Inflammatory macrophage treated with lipopolysaccharide for 4 hours (primary cell): ENCODE measurements at regions not wholly inside any gene's neighbourhood (a gene's known extent, or its start where the extent isn't known, plus 50 kb on each side); places are given as distances from the start of the nearest gene placed in this dataset.

Source experiments
- DNase-seq: peaks from one replicate; pipeline ENCODE4 v3.0.0-alpha.2; 2020

- no peak for DNase-seq
Measured at GRCh38 chr1:218527737-218528136, 182.6 kb downstream of the TGFB2 start.

- DNase-seq, result no peak
Measured at GRCh38 chr1:218529646-218530300, 184.6 kb downstream of the TGFB2 start.

GRCh38 chr1:218531936-218532335 lies 186.8 kb downstream of the TGFB2 start:
- DNase-seq, result no peak

GRCh38 chr1:218536296-218536986 lies 191.3 kb downstream of the TGFB2 start:
- no peak for DNase-seq

GRCh38 chr1:218537122-218537913 lies 192.2 kb downstream of the TGFB2 start:
- no peak for DNase-seq

- DNase-seq, result no peak
Measured at GRCh38 chr1:218538341-218538740, 193.2 kb downstream of the TGFB2 start.

GRCh38 chr1:218546314-218546713 lies 201.2 kb downstream of the TGFB2 start:
- DNase-seq, result no peak

- no peak for DNase-seq
Measured at GRCh38 chr1:218547957-218548730, 203.0 kb downstream of the TGFB2 start.

- no peak for DNase-seq
Measured at GRCh38 chr1:218548764-218549163, 203.6 kb downstream of the TGFB2 start.

GRCh38 chr1:218553197-218553596 lies 208.1 kb downstream of the TGFB2 start:
- no peak for DNase-seq

- DNase-seq, result no peak
Measured at GRCh38 chr1:218556016-218556415, 210.9 kb downstream of the TGFB2 start.

- no peak for DNase-seq
Measured at GRCh38 chr1:218557731-218558130, 212.6 kb downstream of the TGFB2 start.

GRCh38 chr1:218558271-218558810 lies 213.2 kb downstream of the TGFB2 start:
- DNase-seq, result no peak

- no peak for DNase-seq
Measured at GRCh38 chr1:218565377-218565776, 220.2 kb downstream of the TGFB2 start.

GRCh38 chr1:218568962-218569550 lies 223.9 kb downstream of the TGFB2 start:
- DNase-seq, result no peak

- DNase-seq, result no peak
Measured at GRCh38 chr1:218570456-218570855, 225.3 kb downstream of the TGFB2 start.

- no peak for DNase-seq
Measured at GRCh38 chr1:218571491-218571890, 226.4 kb downstream of the TGFB2 start.

- no peak for DNase-seq
Measured at GRCh38 chr1:218572050-218572449, 226.9 kb downstream of the TGFB2 start.

GRCh38 chr1:218573925-218574324 lies 228.8 kb downstream of the TGFB2 start:
- no peak for DNase-seq

- DNase-seq, result no peak
Measured at GRCh38 chr1:218575079-218575478, 229.9 kb downstream of the TGFB2 start.

GRCh38 chr1:218575856-218576255 lies 230.7 kb downstream of the TGFB2 start:
- DNase-seq, result no peak

GRCh38 chr1:218582646-218583045 lies 237.5 kb downstream of the TGFB2 start:
- DNase-seq, result no peak
